WTC11 (cell line): ENCODE measurements at regions not wholly inside any gene's neighbourhood (a gene's known extent, or its start where the extent isn't known, plus 50 kb on each side); places are given as distances from the start of the nearest gene placed in this dataset.

Experiments used
- ATAC-seq: fragments of 200-7000 bp; cut with Tn5 transposase; 2 replicates; pipeline ENCODE4 v1.10.0; 2021; ENCODE audit warnings: mild to moderate bottlenecking, moderate library complexity
- CTCF ChIA-PET: fragments of 300-600 bp; sonication (Branson Sonifier 250); formaldehyde crosslinking; loops from one replicate; lab custom pipeline; 2021; ENCODE audit warnings: antibody characterized with exemption; lab: Charles Lee
- POLR2A ChIA-PET: fragments of 350-600 bp; sonication (Branson Sonifier 250); formaldehyde crosslinking; loops from one replicate; lab custom pipeline; 2021; ENCODE audit warnings: antibody characterized with exemption; lab: Charles Lee
- DNase-seq: peaks from one replicate; pipeline ENCODE4 v3.0.0; 2021; ENCODE audit warnings: low spot score
- H3K27ac Mint-ChIP-seq: 2 replicates; pipeline ENCODE4 v1.8.0; 2021; ENCODE audit warnings: mixed read lengths
- H3K27me3 Mint-ChIP-seq: 2 replicates; pipeline ENCODE4 v1.8.0; 2021; ENCODE audit warnings: low read depth, mild to moderate bottlenecking, moderate library complexity, mixed read lengths
- H3K36me3 Mint-ChIP-seq: 2 replicates; pipeline ENCODE4 v1.8.0; 2021; ENCODE audit warnings: mixed read lengths
- H3K4me1 Mint-ChIP-seq: 2 replicates; pipeline ENCODE4 v1.8.0; 2022; ENCODE audit warnings: mixed read lengths
- H3K4me3 Mint-ChIP-seq: 2 replicates; pipeline ENCODE4 v1.8.0; 2021; ENCODE audit warnings: mild to moderate bottlenecking, moderate library complexity, mixed read lengths
- H3K9me3 Mint-ChIP-seq: 2 replicates; pipeline ENCODE4 v1.8.0; 2021; ENCODE audit warnings: mixed read lengths
- EMX1 ChIP-seq: fragments of 250-450 bp; sonication (Bioruptor Pico); IDR thresholded peaks from 2 replicates; pipeline ENCODE4 v1.8.0; 2021; ENCODE audit warnings: mild to moderate bottlenecking
- ETV6 ChIP-seq: sonication (generic); formaldehyde crosslinking; IDR thresholded peaks from 2 replicates; pipeline ENCODE4 v1.8.1; 2022; ENCODE audit warnings: mild to moderate bottlenecking, missing genetic modification reagents
- GABPB1 ChIP-seq: sonication (generic); formaldehyde crosslinking; IDR thresholded peaks from 2 replicates; pipeline ENCODE4 v1.8.1; 2023; ENCODE audit warnings: mild to moderate bottlenecking, missing genetic modification reagents
- NFE2L1 ChIP-seq: sonication (generic); formaldehyde crosslinking; IDR thresholded peaks from 2 replicates; pipeline ENCODE4 v1.8.1; 2023; ENCODE audit warnings: missing genetic modification reagents
- NR2C2 ChIP-seq: sonication (generic); formaldehyde crosslinking; IDR thresholded peaks from 2 replicates; pipeline ENCODE4 v1.8.0; 2022; ENCODE audit warnings: mild to moderate bottlenecking, missing genetic modification reagents
- PRRX2 ChIP-seq: fragments of 250-450 bp; sonication (Bioruptor Pico); IDR thresholded peaks from 2 replicates; pipeline ENCODE4 v1.8.0; 2021; ENCODE audit warnings: mild to moderate bottlenecking
- TCF7 ChIP-seq: sonication (generic); formaldehyde crosslinking; IDR thresholded peaks from 2 replicates; pipeline ENCODE4 v1.8.0; 2022; ENCODE audit warnings: mild to moderate bottlenecking, low read depth, missing genetic modification reagents, moderate library complexity
- ZBTB21 ChIP-seq: sonication (generic); formaldehyde crosslinking; IDR thresholded peaks from 2 replicates; pipeline ENCODE4 v1.8.1; 2023; ENCODE audit warnings: mild to moderate bottlenecking, missing genetic modification reagents, borderline replicate concordance
- ZNF317 ChIP-seq: sonication (generic); formaldehyde crosslinking; IDR thresholded peaks from 2 replicates; pipeline ENCODE4 v1.8.1; 2023; ENCODE audit warnings: low read depth, mild to moderate bottlenecking, moderate library complexity, missing genetic modification reagents, borderline replicate concordance
- ZNF396 ChIP-seq: fragments of 250-450 bp; sonication (Bioruptor Pico); IDR thresholded peaks from 2 replicates; pipeline ENCODE4 v1.8.0; 2021; ENCODE audit warnings: mild to moderate bottlenecking, moderate library complexity, borderline replicate concordance
- ZNF671 ChIP-seq: fragments of 250-450 bp; sonication (Bioruptor Pico); IDR thresholded peaks from 2 replicates; pipeline ENCODE4 v1.8.0; 2021; ENCODE audit warnings: mild to moderate bottlenecking
- TF ChIP-seq, protein P1 (sequence below): sonication (generic); formaldehyde crosslinking; IDR thresholded peaks from 2 replicates; pipeline ENCODE4 v1.8.1; 2022; ENCODE audit warnings: missing genetic modification reagents, borderline replicate concordance
- TF ChIP-seq, protein P2 (sequence below): sonication (generic); formaldehyde crosslinking; IDR thresholded peaks from 2 replicates; pipeline ENCODE4 v1.8.1; 2022; ENCODE audit warnings: low read depth, missing genetic modification reagents, borderline replicate concordance
- TF ChIP-seq, protein P3 (sequence below): sonication (generic); formaldehyde crosslinking; IDR thresholded peaks from 2 replicates; pipeline ENCODE4 v1.8.1; 2023; ENCODE audit warnings: mild to moderate bottlenecking, missing genetic modification reagents
- TF ChIP-seq, protein P4 (sequence below): fragments of 250-450 bp; sonication (Bioruptor Pico); IDR thresholded peaks from 2 replicates; pipeline ENCODE4 v1.9.0; 2021; ENCODE audit warnings: mild to moderate bottlenecking
- TF ChIP-seq, protein P5 (sequence below): sonication (generic); formaldehyde crosslinking; IDR thresholded peaks from 2 replicates; pipeline ENCODE4 v1.8.1; 2023; ENCODE audit warnings: mild to moderate bottlenecking, missing genetic modification reagents
- TF ChIP-seq, protein P6 (sequence below): sonication (generic); formaldehyde crosslinking; IDR thresholded peaks from 2 replicates; pipeline ENCODE4 v1.8.1; 2023; ENCODE audit warnings: mild to moderate bottlenecking, missing genetic modification reagents, moderate library complexity
- TF ChIP-seq, protein P7 (sequence below): fragments of 250-450 bp; sonication (Bioruptor Pico); IDR thresholded peaks from 2 replicates; pipeline ENCODE4 v1.8.0; 2021; ENCODE audit warnings: mild to moderate bottlenecking
- TF ChIP-seq, protein P8 (sequence below): sonication (generic); formaldehyde crosslinking; IDR thresholded peaks from 2 replicates; pipeline ENCODE4 v1.8.0; 2022; ENCODE audit warnings: mild to moderate bottlenecking, missing genetic modification reagents

DNA sequence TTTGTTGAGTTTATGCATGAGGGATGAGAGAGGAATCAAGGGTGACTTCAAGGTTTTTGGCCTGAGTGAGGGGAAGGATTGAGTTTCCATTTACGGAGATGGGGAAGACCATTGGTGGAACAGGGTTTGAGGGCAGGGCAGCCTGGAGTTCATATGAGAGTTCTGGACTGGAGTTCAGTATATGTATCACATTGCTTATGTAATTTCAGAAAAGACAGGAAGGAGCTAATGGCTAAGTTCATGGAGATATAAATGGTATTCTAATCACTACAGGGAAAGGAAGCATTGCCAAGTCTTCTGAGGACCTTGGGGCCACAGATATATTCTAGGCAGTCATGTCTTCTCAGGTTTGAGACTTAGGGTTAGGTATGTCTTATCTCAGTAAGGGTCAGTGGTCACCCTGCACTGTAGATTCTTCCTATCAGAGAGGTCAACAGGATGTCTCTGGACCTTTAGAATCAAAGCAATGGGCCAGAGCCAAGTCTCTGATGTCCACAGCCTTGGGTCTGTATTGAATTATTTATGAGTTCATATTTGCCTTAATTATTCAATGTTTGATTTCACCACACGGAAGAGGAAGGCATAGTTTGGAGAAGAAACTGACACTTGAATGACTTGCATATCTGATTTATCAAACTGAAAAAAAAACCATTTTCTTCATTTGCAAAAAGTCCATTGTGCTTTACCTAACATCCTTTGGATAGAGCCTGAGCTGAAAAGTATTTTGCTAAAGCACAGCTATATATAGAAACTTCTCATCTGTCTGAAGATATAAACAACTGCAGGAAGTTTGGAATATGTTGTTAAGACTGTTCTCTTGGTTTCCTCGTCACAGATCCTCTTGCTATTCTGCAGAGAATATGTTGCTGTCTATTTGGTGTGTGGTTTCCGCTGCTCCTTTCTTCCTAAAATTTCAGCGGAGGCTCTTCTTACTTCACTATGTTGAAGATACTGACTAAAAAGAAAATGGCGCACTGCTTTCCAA is 139.5 kb downstream of the PDGFRA start:
- POLR2A ChIA-PET: no interaction called here

DNA sequence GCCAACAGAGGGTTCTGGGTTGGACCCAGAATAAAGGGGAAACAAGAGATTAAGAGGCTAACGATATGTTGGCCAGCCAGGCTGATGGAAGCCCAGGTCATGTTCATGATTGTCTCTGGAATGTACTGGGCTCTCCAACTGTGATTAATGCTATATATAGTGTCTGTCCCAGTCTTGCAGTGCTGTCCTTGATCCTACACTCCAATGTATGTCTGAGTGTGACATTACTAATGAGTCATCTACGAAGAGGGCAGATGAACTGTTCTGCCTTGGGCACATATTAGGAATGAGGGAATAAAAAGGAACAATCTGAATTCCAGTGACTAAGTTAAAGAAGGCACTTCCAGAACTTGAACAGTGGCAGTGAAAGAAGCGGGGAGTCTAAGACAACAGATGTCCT is 142.1 kb downstream of the PDGFRA start:
- POLR2A ChIA-PET: no interaction called here
- no peaks in the 10 kb centered on the region for H3K36me3 Mint-ChIP-seq
- no peak for TF ChIP-seq NFE2L1 (CRISPR knock-in tag)
- no peak for TF ChIP-seq EMX1 (CRISPR knock-in tag)
- TF ChIP-seq, protein P1, sequence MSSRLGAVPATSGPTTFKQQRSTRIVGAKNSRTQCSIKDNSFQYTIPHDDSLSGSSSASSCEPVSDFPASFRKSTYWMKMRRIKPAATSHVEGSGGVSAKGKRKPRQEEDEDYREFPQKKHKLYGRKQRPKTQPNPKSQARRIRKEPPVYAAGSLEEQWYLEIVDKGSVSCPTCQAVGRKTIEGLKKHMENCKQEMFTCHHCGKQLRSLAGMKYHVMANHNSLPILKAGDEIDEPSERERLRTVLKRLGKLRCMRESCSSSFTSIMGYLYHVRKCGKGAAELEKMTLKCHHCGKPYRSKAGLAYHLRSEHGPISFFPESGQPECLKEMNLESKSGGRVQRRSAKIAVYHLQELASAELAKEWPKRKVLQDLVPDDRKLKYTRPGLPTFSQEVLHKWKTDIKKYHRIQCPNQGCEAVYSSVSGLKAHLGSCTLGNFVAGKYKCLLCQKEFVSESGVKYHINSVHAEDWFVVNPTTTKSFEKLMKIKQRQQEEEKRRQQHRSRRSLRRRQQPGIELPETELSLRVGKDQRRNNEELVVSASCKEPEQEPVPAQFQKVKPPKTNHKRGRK (CRISPR knock-in tag): no peak
- TF ChIP-seq, protein P2, sequence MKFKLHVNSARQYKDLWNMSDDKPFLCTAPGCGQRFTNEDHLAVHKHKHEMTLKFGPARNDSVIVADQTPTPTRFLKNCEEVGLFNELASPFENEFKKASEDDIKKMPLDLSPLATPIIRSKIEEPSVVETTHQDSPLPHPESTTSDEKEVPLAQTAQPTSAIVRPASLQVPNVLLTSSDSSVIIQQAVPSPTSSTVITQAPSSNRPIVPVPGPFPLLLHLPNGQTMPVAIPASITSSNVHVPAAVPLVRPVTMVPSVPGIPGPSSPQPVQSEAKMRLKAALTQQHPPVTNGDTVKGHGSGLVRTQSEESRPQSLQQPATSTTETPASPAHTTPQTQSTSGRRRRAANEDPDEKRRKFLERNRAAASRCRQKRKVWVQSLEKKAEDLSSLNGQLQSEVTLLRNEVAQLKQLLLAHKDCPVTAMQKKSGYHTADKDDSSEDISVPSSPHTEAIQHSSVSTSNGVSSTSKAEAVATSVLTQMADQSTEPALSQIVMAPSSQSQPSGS (CRISPR knock-in tag): no peak
- no peak for TF ChIP-seq ZNF671 (CRISPR knock-in tag)
- no peak for TF ChIP-seq ZNF396 (CRISPR knock-in tag)
- no peak for TF ChIP-seq GABPB1
- no peak for TF ChIP-seq ZNF317
- TF ChIP-seq, protein P3, sequence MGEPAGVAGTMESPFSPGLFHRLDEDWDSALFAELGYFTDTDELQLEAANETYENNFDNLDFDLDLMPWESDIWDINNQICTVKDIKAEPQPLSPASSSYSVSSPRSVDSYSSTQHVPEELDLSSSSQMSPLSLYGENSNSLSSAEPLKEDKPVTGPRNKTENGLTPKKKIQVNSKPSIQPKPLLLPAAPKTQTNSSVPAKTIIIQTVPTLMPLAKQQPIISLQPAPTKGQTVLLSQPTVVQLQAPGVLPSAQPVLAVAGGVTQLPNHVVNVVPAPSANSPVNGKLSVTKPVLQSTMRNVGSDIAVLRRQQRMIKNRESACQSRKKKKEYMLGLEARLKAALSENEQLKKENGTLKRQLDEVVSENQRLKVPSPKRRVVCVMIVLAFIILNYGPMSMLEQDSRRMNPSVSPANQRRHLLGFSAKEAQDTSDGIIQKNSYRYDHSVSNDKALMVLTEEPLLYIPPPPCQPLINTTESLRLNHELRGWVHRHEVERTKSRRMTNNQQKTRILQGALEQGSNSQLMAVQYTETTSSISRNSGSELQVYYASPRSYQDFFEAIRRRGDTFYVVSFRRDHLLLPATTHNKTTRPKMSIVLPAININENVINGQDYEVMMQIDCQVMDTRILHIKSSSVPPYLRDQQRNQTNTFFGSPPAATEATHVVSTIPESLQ (CRISPR knock-in tag): no peak
- TF ChIP-seq, protein P4, sequence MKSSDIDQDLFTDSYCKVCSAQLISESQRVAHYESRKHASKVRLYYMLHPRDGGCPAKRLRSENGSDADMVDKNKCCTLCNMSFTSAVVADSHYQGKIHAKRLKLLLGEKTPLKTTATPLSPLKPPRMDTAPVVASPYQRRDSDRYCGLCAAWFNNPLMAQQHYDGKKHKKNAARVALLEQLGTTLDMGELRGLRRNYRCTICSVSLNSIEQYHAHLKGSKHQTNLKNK (CRISPR knock-in tag): no peak
- TF ChIP-seq, protein P5, sequence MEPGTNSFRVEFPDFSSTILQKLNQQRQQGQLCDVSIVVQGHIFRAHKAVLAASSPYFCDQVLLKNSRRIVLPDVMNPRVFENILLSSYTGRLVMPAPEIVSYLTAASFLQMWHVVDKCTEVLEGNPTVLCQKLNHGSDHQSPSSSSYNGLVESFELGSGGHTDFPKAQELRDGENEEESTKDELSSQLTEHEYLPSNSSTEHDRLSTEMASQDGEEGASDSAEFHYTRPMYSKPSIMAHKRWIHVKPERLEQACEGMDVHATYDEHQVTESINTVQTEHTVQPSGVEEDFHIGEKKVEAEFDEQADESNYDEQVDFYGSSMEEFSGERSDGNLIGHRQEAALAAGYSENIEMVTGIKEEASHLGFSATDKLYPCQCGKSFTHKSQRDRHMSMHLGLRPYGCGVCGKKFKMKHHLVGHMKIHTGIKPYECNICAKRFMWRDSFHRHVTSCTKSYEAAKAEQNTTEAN: no peak
- TF ChIP-seq, protein P6, sequence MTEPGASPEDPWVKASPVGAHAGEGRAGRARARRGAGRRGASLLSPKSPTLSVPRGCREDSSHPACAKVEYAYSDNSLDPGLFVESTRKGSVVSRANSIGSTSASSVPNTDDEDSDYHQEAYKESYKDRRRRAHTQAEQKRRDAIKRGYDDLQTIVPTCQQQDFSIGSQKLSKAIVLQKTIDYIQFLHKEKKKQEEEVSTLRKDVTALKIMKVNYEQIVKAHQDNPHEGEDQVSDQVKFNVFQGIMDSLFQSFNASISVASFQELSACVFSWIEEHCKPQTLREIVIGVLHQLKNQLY (CRISPR knock-in tag): no peak
- TF ChIP-seq PRRX2 (CRISPR knock-in tag): no peak
- TF ChIP-seq, protein P7, sequence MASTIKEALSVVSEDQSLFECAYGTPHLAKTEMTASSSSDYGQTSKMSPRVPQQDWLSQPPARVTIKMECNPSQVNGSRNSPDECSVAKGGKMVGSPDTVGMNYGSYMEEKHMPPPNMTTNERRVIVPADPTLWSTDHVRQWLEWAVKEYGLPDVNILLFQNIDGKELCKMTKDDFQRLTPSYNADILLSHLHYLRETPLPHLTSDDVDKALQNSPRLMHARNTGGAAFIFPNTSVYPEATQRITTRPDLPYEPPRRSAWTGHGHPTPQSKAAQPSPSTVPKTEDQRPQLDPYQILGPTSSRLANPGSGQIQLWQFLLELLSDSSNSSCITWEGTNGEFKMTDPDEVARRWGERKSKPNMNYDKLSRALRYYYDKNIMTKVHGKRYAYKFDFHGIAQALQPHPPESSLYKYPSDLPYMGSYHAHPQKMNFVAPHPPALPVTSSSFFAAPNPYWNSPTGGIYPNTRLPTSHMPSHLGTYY (CRISPR knock-in tag): no peak
- TF ChIP-seq NR2C2 (CRISPR knock-in tag): no peak
- TF ChIP-seq ETV6 (CRISPR knock-in tag): no peak
- TF ChIP-seq ZBTB21 (CRISPR knock-in tag): no peak

More for the DNA sequence above, 139.5 kb downstream of the PDGFRA start:
- no peak for TF ChIP-seq TCF7 (CRISPR knock-in tag)
- TF ChIP-seq, protein P8, sequence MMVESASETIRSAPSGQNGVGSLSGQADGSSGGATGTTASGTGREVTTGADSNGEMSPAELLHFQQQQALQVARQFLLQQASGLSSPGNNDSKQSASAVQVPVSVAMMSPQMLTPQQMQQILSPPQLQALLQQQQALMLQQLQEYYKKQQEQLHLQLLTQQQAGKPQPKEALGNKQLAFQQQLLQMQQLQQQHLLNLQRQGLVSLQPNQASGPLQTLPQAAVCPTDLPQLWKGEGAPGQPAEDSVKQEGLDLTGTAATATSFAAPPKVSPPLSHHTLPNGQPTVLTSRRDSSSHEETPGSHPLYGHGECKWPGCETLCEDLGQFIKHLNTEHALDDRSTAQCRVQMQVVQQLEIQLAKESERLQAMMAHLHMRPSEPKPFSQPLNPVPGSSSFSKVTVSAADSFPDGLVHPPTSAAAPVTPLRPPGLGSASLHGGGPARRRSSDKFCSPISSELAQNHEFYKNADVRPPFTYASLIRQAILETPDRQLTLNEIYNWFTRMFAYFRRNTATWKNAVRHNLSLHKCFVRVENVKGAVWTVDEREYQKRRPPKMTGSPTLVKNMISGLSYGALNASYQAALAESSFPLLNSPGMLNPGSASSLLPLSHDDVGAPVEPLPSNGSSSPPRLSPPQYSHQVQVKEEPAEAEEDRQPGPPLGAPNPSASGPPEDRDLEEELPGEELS (CRISPR knock-in tag): no peak
- peaks cover 3% of the 10 kb centered on the region; the same call in 1 of the 2 replicates for H3K4me1 Mint-ChIP-seq
- ATAC-seq: no peak
- DNase-seq: no peak
- H3K27ac Mint-ChIP-seq: no peak overlapping the region
- H3K4me3 Mint-ChIP-seq: no peak overlapping the region
- no peaks in the 10 kb centered on the region for H3K36me3 Mint-ChIP-seq
- CTCF ChIA-PET: interaction anchor here (1.0 kb wide), 1 partner anchor 15 kb away, joined by 3 read pairs; no protein-coding TSS in a partner anchor
- H3K9me3 Mint-ChIP-seq: peaks cover 4% of the 10 kb centered on the region
- no peaks in the 10 kb centered on the region; the same call in 1 of the 2 replicates for H3K27me3 Mint-ChIP-seq

More for the DNA sequence above, 142.1 kb downstream of the PDGFRA start:
- Mint-ChIP-seq H3K9me3 (peaks cover 4% of the 10 kb centered on the region), H3K27me3 (no peaks in the 10 kb centered on the region), H3K4me3 (no peak overlapping the region), H3K4me1 (no peaks in the 10 kb centered on the region), H3K27ac (no peak overlapping the region)
- no peak for DNase-seq
- ATAC-seq: no peak
- CTCF ChIA-PET: interaction anchor here (1.0 kb wide), 1 partner anchor 53 kb away, joined by 3 read pairs; no protein-coding TSS in a partner anchor
